ENCODE measurements at regions not wholly inside any gene's neighbourhood (a gene's known extent, or its start where the extent isn't known, plus 50 kb on each side); places are given as distances from the start of the nearest gene placed in this dataset.

DNA sequence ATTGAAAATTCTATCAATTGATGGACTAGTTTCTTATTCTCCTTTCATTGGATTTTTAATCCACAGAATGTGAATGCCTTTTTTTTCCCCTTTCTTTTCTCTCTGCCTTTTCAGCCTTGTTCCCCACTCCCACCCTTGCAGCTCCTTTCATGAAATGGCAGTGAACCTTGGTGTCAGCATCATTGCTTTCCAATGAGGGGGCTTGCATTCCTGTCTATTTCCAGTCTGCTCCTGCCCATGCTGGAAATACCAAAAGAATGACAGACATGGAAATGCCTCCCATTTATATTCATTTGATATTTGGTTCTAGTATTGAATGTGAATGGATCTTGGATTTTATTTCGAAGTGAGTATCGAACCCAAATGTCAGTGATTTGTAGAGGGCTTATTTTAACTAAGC, 162.7 kb upstream of the SGCD start:
- no peak for TF ChIP-seq CTCF (conservative IDR thresholded peaks at IDR 0.05)
- TF ChIP-seq EZH2 (IDR thresholded peaks at IDR 0.05; ENCODE audit: low read depth): no peak

Data from PC-9 (cell line).